ENCODE measurements at regions not wholly inside any gene's neighbourhood (a gene's known extent, or its start where the extent isn't known, plus 50 kb on each side); places are given as distances from the start of the nearest gene placed in this dataset.
A peak's percentile ranks its signal among the peaks of the same experiment; 100 is the strongest.

- TF ChIP-seq REST (IDR thresholded peaks at IDR 0.05; ENCODE audit: unreplicated experiment): no peak
- TF ChIP-seq NANOG (IDR thresholded peaks at IDR 0.05; ENCODE audit: borderline replicate concordance): no peak
Observed at GRCh38 chr11:110019675-110020074, 73.5 kb upstream of the ZC3H12C start (continued).

GRCh38 chr11:110022548-110022947 is 70.6 kb upstream of the ZC3H12C start:
- H3K27ac Mint-ChIP-seq: no peak overlapping the region
- H3K27me3 Mint-ChIP-seq (ENCODE audit: insufficient read depth, low read depth, poor library complexity): no peaks in the 10 kb centered on the region
- peaks cover 21% of the 10 kb centered on the region; the same call in 1 of the 2 replicates for H3K9me2 ChIP-seq (ENCODE audit: insufficient read depth)
- no peak overlapping the region for H3K4me3 Mint-ChIP-seq
- H3K36me3 ChIP-seq (ENCODE audit: insufficient read depth): no peaks in the 10 kb centered on the region
- no peak overlapping the region for H3K4me3 ChIP-seq
- H3K9me3 Mint-ChIP-seq: no peaks in the 10 kb centered on the region
- DNase-seq (ENCODE audit: low spot score): no peak
- H3K79me2 ChIP-seq (replicated peaks; ENCODE audit: insufficient read depth): no peaks in the 10 kb centered on the region
- no peak overlapping the region for H3K27ac ChIP-seq (ENCODE audit: low read depth)
- no peak for ATAC-seq
- H3K4me1 Mint-ChIP-seq: no peaks in the 10 kb centered on the region; the same call in 2 of the 3 replicates
- no peak overlapping the region for H3K4me2 ChIP-seq
- H3K27me3 ChIP-seq (ENCODE audit: insufficient read depth): no peaks in the 10 kb centered on the region
- H3K36me3 Mint-ChIP-seq (ENCODE audit: low read depth): no peaks in the 10 kb centered on the region
- peak overlapping the region; percentile 74; the same call in 1 of the 2 replicates for H2AFZ ChIP-seq
- no peaks in the 10 kb centered on the region for H3K4me1 ChIP-seq (ENCODE audit: insufficient read depth)
- H3F3A ChIP-seq (replicated peaks; ENCODE audit: low read depth): no peaks in the 10 kb centered on the region
- H4K20me1 ChIP-seq (replicated peaks; ENCODE audit: insufficient read depth): no peaks in the 10 kb centered on the region
- TF ChIP-seq NANOG (IDR thresholded peaks at IDR 0.05; ENCODE audit: borderline replicate concordance): no peak
- no peak for TF ChIP-seq JUNB (IDR thresholded peaks at IDR 0.05; ENCODE audit: unreplicated experiment)
- no peak for TF ChIP-seq EZH2 (IDR thresholded peaks at IDR 0.05; ENCODE audit: low read depth, unreplicated experiment)
- no peak for TF ChIP-seq EZH2phosphoT487 (IDR thresholded peaks at IDR 0.05; ENCODE audit: unreplicated experiment)
- TF ChIP-seq, protein P1, sequence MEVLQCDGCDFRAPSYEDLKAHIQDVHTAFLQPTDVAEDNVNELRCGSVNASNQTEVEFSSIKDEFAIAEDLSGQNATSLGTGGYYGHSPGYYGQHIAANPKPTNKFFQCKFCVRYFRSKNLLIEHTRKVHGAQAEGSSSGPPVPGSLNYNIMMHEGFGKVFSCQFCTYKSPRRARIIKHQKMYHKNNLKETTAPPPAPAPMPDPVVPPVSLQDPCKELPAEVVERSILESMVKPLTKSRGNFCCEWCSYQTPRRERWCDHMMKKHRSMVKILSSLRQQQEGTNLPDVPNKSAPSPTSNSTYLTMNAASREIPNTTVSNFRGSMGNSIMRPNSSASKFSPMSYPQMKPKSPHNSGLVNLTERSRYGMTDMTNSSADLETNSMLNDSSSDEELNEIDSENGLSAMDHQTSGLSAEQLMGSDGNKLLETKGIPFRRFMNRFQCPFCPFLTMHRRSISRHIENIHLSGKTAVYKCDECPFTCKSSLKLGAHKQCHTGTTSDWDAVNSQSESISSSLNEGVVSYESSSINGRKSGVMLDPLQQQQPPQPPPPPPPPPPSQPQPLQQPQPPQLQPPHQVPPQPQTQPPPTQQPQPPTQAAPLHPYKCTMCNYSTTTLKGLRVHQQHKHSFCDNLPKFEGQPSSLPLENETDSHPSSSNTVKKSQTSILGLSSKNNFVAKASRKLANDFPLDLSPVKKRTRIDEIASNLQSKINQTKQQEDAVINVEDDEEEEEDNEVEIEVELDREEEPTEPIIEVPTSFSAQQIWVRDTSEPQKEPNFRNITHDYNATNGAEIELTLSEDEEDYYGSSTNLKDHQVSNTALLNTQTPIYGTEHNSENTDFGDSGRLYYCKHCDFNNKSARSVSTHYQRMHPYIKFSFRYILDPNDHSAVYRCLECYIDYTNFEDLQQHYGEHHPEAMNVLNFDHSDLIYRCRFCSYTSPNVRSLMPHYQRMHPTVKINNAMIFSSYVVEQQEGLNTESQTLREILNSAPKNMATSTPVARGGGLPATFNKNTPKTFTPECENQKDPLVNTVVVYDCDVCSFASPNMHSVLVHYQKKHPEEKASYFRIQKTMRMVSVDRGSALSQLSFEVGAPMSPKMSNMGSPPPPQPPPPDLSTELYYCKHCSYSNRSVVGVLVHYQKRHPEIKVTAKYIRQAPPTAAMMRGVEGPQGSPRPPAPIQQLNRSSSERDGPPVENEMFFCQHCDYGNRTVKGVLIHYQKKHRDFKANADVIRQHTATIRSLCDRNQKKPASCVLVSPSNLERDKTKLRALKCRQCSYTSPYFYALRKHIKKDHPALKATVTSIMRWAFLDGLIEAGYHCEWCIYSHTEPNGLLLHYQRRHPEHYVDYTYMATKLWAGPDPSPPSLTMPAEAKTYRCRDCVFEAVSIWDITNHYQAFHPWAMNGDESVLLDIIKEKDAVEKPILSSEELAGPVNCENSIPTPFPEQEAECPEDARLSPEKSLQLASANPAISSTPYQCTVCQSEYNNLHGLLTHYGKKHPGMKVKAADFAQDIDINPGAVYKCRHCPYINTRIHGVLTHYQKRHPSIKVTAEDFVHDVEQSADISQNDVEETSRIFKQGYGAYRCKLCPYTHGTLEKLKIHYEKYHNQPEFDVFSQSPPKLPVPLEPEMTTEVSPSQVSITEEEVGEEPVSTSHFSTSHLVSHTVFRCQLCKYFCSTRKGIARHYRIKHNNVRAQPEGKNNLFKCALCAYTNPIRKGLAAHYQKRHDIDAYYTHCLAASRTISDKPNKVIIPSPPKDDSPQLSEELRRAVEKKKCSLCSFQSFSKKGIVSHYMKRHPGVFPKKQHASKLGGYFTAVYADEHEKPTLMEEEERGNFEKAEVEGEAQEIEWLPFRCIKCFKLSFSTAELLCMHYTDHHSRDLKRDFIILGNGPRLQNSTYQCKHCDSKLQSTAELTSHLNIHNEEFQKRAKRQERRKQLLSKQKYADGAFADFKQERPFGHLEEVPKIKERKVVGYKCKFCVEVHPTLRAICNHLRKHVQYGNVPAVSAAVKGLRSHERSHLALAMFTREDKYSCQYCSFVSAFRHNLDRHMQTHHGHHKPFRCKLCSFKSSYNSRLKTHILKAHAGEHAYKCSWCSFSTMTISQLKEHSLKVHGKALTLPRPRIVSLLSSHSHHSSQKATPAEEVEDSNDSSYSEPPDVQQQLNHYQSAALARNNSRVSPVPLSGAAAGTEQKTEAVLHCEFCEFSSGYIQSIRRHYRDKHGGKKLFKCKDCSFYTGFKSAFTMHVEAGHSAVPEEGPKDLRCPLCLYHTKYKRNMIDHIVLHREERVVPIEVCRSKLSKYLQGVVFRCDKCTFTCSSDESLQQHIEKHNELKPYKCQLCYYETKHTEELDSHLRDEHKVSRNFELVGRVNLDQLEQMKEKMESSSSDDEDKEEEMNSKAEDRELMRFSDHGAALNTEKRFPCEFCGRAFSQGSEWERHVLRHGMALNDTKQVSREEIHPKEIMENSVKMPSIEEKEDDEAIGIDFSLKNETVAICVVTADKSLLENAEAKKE (CRISPR knock-in tag; IDR thresholded peaks at IDR 0.05): no peak
- TF ChIP-seq ZNF114 (CRISPR knock-in tag; IDR thresholded peaks at IDR 0.05): no peak
- TF ChIP-seq CTCF (conservative IDR thresholded peaks at IDR 0.05; ENCODE audit: low read depth in 2 of 2): no peak
- no peak for TF ChIP-seq POLR2AphosphoS5 (IDR thresholded peaks at IDR 0.05; ENCODE audit: low read depth)
- TF ChIP-seq ZNF331 (CRISPR knock-in tag; IDR thresholded peaks at IDR 0.05; ENCODE audit: low read depth): no peak
- TF ChIP-seq STAT1 (IDR thresholded peaks at IDR 0.05; ENCODE audit: unreplicated experiment): no peak
- no peak for TF ChIP-seq CREB1 (CRISPR knock-in tag; IDR thresholded peaks at IDR 0.05; ENCODE audit: low read depth)
